ENCODE measurements at regions not wholly inside any gene's neighbourhood (a gene's known extent, or its start where the extent isn't known, plus 50 kb on each side); places are given as distances from the start of the nearest gene placed in this dataset.

- ChIA-PET POLR2A (no interaction called here), SMC1A (ENCODE audit: uncharacterized antibody, unreplicated experiment) (no interaction called here), RAD21 (ENCODE audit: unreplicated experiment) (no interaction called here), CTCF (interaction anchor here (0.6 kb wide), 1 partner anchor 691 kb away, joined by 4 read pairs; no protein-coding TSS in a partner anchor)
- no peaks in the 10 kb centered on the region for H3K4me1 ChIP-seq (ENCODE audit: control insufficient read depth, insufficient read depth, low read length)
- no peak for DNase-seq (ENCODE audit: low read depth, low spot score)
- WGBS (ENCODE audit: insufficient coverage, insufficient replicate concordance, low lambda C conversion rate, missing lambda C conversion rate), result 22% methylated on average over 16 of the region's 16 CpGs
- no peak for FAIRE-seq
- H3K4me3 ChIP-seq, result no peak overlapping the region
- ATAC-seq, result no peak
- in situ Hi-C loops (cut with MboI) (no loop called here), intact Hi-C loops (cut with micrococcal nuclease; ENCODE audit: unreplicated experiment) (no loop called here)
- no peaks in the 10 kb centered on the region for H3K79me2 ChIP-seq (ENCODE audit: control insufficient read depth, insufficient read depth, low read length)
- H3K9ac ChIP-seq (ENCODE audit: control insufficient read depth, insufficient read depth, low read length), result no peak overlapping the region
- no peak overlapping the region for H3K27ac ChIP-seq (ENCODE audit: control insufficient read depth, insufficient read depth)
- H3K4me2 ChIP-seq (ENCODE audit: control insufficient read depth, insufficient read depth), result no peak overlapping the region
- H3K27me3 ChIP-seq (replicated peaks in 1 of 2; ENCODE audit: control insufficient read depth in 2 of 2, insufficient read depth in 2 of 2, low read length in 1 of 2), result no peaks in the 10 kb centered on the region; a peak in 2 of 4 replicates
- no peak overlapping the region for H2AFZ ChIP-seq (ENCODE audit: control insufficient read depth, low read depth, low read length)
- no peaks in the 10 kb centered on the region for H3K36me3 ChIP-seq (ENCODE audit: control insufficient read depth in 2 of 2, insufficient read depth in 2 of 2, low read length in 1 of 2)
- no peaks in the 10 kb centered on the region for H4K20me1 ChIP-seq (ENCODE audit: control insufficient read depth, insufficient read depth)
- H3K9me3 ChIP-seq (replicated peaks; ENCODE audit: control insufficient read depth, insufficient read depth, low read length), result no peaks in the 10 kb centered on the region
- no TSS peak for BruUV-seq (replicated peaks)
- no peak for TF ChIP-seq PKNOX1 (IDR thresholded peaks at IDR 0.05)
- TF ChIP-seq BHLHE40 (IDR thresholded peaks at IDR 0.05; ENCODE audit: borderline replicate concordance in 1 of 2, low read depth in 2 of 2, low read length in 1 of 2), result no peak
- TF ChIP-seq ZBTB11 (CRISPR knock-in tag; IDR thresholded peaks at IDR 0.05), result no peak
- no peak for TF ChIP-seq RAD51 (IDR thresholded peaks at IDR 0.05)
- TF ChIP-seq HDAC6 (IDR thresholded peaks at IDR 0.05; ENCODE audit: unreplicated experiment), result no peak
- no peak for TF ChIP-seq IRF5 (IDR thresholded peaks at IDR 0.05; ENCODE audit: borderline replicate concordance)
- TF ChIP-seq HSF1 (IDR thresholded peaks at IDR 0.05; ENCODE audit: low read depth, low read length), result no peak
- TF ChIP-seq NR2C1 (IDR thresholded peaks at IDR 0.05), result no peak
- no peak for TF ChIP-seq IRF3 (IDR thresholded peaks at IDR 0.05)
- TF ChIP-seq EP300 (IDR thresholded peaks at IDR 0.05; ENCODE audit: borderline replicate concordance in 1 of 2, control insufficient read depth in 1 of 2, low read depth in 2 of 2, low read length in 2 of 2), result no peak
- TF ChIP-seq NFYA (IDR thresholded peaks at IDR 0.05; ENCODE audit: borderline replicate concordance, low read depth, low read length), result no peak
Measured at GRCh38 chr22:44396727-44397722, 84.3 kb upstream of the SHISAL1 start.

Measured in GM12878 (cell line).